ENCODE measurements at regions not wholly inside any gene's neighbourhood (a gene's known extent, or its start where the extent isn't known, plus 50 kb on each side); places are given as distances from the start of the nearest gene placed in this dataset.

GRCh38 chr9:106326493-106326892 is 536.5 kb upstream of the ZNF462 start (continued):
- TF ChIP-seq EGR1 (IDR thresholded peaks at IDR 0.05; ENCODE audit: borderline replicate concordance, low read depth, low read length) = no peak
- no peak for TF ChIP-seq NRF1 (IDR thresholded peaks at IDR 0.05; ENCODE audit: low read depth, low read length)
- TF ChIP-seq SIRT6 (IDR thresholded peaks at IDR 0.05; ENCODE audit: low read length) = no peak
- TF ChIP-seq MAX (IDR thresholded peaks at IDR 0.05) = no peak
- no peak for TF ChIP-seq BRCA1 (IDR thresholded peaks at IDR 0.05; ENCODE audit: low read depth, low read length)
- no peak for TF ChIP-seq JUN (IDR thresholded peaks at IDR 0.05; ENCODE audit: low read depth, low read length)
- TF ChIP-seq CBX5 (IDR thresholded peaks at IDR 0.05; ENCODE audit: low read depth, low read length) = no peak
- no peak for TF ChIP-seq HDAC6 (IDR thresholded peaks at IDR 0.05; ENCODE audit: low read depth, low read length)
- no peak for TF ChIP-seq TCF12 (IDR thresholded peaks at IDR 0.05; ENCODE audit: low read depth, low read length)
- TF ChIP-seq EP300 (IDR thresholded peaks at IDR 0.05; ENCODE audit: borderline replicate concordance in 1 of 2, low read depth in 2 of 2, low read length in 2 of 2) = no peak
- TF ChIP-seq CEBPB (IDR thresholded peaks at IDR 0.05; ENCODE audit: low read depth, low read length) = no peak
- TF ChIP-seq RAD21 (IDR thresholded peaks at IDR 0.05 in 1 of 2, conservative IDR thresholded peaks at IDR 0.05 in 1 of 2; ENCODE audit: low read depth in 2 of 2, low read length in 2 of 2) = no peak

All from H1 (cell line).